Stimulated activated naive CD8-positive, alpha-beta T cell treated with anti-CD3 and anti-CD28 coated beads, Interleukin-15, Interleukin-2, amounts not matched to agents 100 U/mL and 50 U/mL, for 24 hours (primary cell): ENCODE measurements at regions not wholly inside any gene's neighbourhood (a gene's known extent, or its start where the extent isn't known, plus 50 kb on each side); places are given as distances from the start of the nearest gene placed in this dataset.

Experiments
- ATAC-seq: fragments of 150-1000 bp; cut with Tn5 transposase; one replicate; pipeline ENCODE4 v1.10.0; 2021
- DNase-seq: peaks from one replicate; pipeline ENCODE4 v3.0.0; 2021

GRCh38 chr10:90589825-90590224 lies 268.0 kb downstream of the HTR7 start:
- no peak for DNase-seq
- no peak for ATAC-seq

GRCh38 chr10:90591629-90592028 lies 266.2 kb downstream of the HTR7 start:
- ATAC-seq (no peak), DNase-seq (no peak)

GRCh38 chr10:90592638-90593302 lies 265.1 kb downstream of the HTR7 start:
- peak; percentile 8 for DNase-seq
- no peak for ATAC-seq

- DNase-seq (no peak), ATAC-seq (no peak)
Observed at GRCh38 chr10:90598513-90598912, 259.3 kb downstream of the HTR7 start.

- ATAC-seq (no peak), DNase-seq (no peak)
Observed at GRCh38 chr10:90602862-90603610, 254.8 kb downstream of the HTR7 start.

GRCh38 chr10:90604636-90605035 lies 253.2 kb downstream of the HTR7 start:
- no peak for DNase-seq

GRCh38 chr10:90605506-90605905 lies 252.3 kb downstream of the HTR7 start:
- ATAC-seq (no peak), DNase-seq (no peak)

More at GRCh38 chr10:90604636-90605035, 253.2 kb downstream of the HTR7 start:
- ATAC-seq: no peak

GRCh38 chr10:90612276-90612675 lies 245.6 kb downstream of the HTR7 start:
- ATAC-seq (no peak), DNase-seq (no peak)

- DNase-seq: no peak
- no peak for ATAC-seq
Observed at GRCh38 chr10:90614631-90615030, 243.2 kb downstream of the HTR7 start.

- DNase-seq: no peak
- ATAC-seq: no peak
Observed at GRCh38 chr10:90621577-90621976, 236.3 kb downstream of the HTR7 start.

GRCh38 chr10:90635111-90635765 lies 222.6 kb downstream of the HTR7 start:
- ATAC-seq: no peak
- no peak for DNase-seq

- no peak for DNase-seq
- ATAC-seq: no peak
Observed at GRCh38 chr10:90640756-90641155, 217.1 kb downstream of the HTR7 start.

GRCh38 chr10:90641731-90642130 lies 216.1 kb downstream of the HTR7 start:
- DNase-seq: no peak
- no peak for ATAC-seq

GRCh38 chr10:90642136-90642535 lies 215.7 kb downstream of the HTR7 start:
- no peak for ATAC-seq

GRCh38 chr10:90642650-90643049 lies 215.2 kb downstream of the HTR7 start:
- ATAC-seq (no peak), DNase-seq (no peak)

More at GRCh38 chr10:90642136-90642535, 215.7 kb downstream of the HTR7 start:
- no peak for DNase-seq

GRCh38 chr10:90644165-90644564 lies 213.7 kb downstream of the HTR7 start:
- DNase-seq (no peak), ATAC-seq (no peak)

- ATAC-seq: no peak
- no peak for DNase-seq
Observed at GRCh38 chr10:90650858-90651257, 207.0 kb downstream of the HTR7 start.

- ATAC-seq (no peak), DNase-seq (no peak)
Observed at GRCh38 chr10:90652519-90652918, 205.3 kb downstream of the HTR7 start.

GRCh38 chr10:90658791-90659190 lies 199.0 kb downstream of the HTR7 start:
- no peak for DNase-seq
- ATAC-seq: no peak

GRCh38 chr10:90665905-90666662 lies 191.8 kb downstream of the HTR7 start:
- ATAC-seq (no peak), DNase-seq (no peak)

- DNase-seq: no peak
- no peak for ATAC-seq
Observed at GRCh38 chr10:90674461-90674860, 183.4 kb downstream of the HTR7 start.

GRCh38 chr10:90674928-90675327 lies 182.9 kb downstream of the HTR7 start:
- ATAC-seq (no peak), DNase-seq (no peak)

- DNase-seq (no peak), ATAC-seq (no peak)
Observed at GRCh38 chr10:90675621-90676020, 182.2 kb downstream of the HTR7 start.
